Panc1 (cell line): ENCODE measurements at regions not wholly inside any gene's neighbourhood (a gene's known extent, or its start where the extent isn't known, plus 50 kb on each side); places are given as distances from the start of the nearest gene placed in this dataset.

Experiments used
- CTCF ChIP-seq: fragments of 450-650 bp; IDR thresholded peaks from 2 replicates; pipeline ENCODE4 v1.5.1; 2017; ENCODE audit warnings: mild to moderate bottlenecking
- POLR2AphosphoS5 ChIP-seq: IDR thresholded peaks from 2 replicates; pipeline ENCODE4 v1.6.1; 2012; ENCODE audit warnings: mild to moderate bottlenecking, low read depth, low read length, moderate library complexity
- REST ChIP-seq, 2 experiments: IDR thresholded peaks; 2 replicates each; pipeline ENCODE4 v1.6.1; 2011 to 2012; ENCODE audit warnings: low read depth in 2 of 2, control low read depth in 1 of 2, low read length in 1 of 2, mild to moderate bottlenecking in 1 of 2, moderate library complexity in 1 of 2; ENCODE audit not compliant: insufficient read depth in 1 of 2
- SIN3A ChIP-seq: IDR thresholded peaks from 2 replicates; pipeline ENCODE4 v1.6.1; 2012; ENCODE audit warnings: low read depth, mild to moderate bottlenecking, low read length, moderate library complexity, borderline replicate concordance; ENCODE audit not compliant: insufficient read depth
- TCF7L2 ChIP-seq: IDR thresholded peaks from 2 replicates; pipeline ENCODE4 v1.6.1; 2011; ENCODE audit warnings: mild to moderate bottlenecking, low read depth, low read length, inconsistent platforms

- TF ChIP-seq CTCF (no peak), REST (IDR thresholded peaks at IDR 0.05; ENCODE audit: insufficient read depth in 1 of 2, low read depth in 2 of 2, low read length in 1 of 2) (no peak), POLR2AphosphoS5 (no peak), TCF7L2 (no peak), SIN3A (no peak)
These were observed 162.0 kb upstream of the WDFY3 start for GRCh38 chr4:85128246-85129204.
